GM12872 (cell line): ENCODE measurements at regions not wholly inside any gene's neighbourhood (a gene's known extent, or its start where the extent isn't known, plus 50 kb on each side); places are given as distances from the start of the nearest gene placed in this dataset.

Source experiments
- CTCF ChIP-seq: IDR thresholded peaks from 3 replicates; pipeline ENCODE4 v1.5.1; 2011; ENCODE audit warnings: low read depth, mild to moderate bottlenecking, low read length, moderate library complexity; ENCODE audit not compliant: insufficient read depth

- TF ChIP-seq CTCF, result no peak
These were observed 240.6 kb upstream of the CXCR4 start for GRCh38 chr2:136358576-136358975.

- no peak for TF ChIP-seq CTCF
These were observed 239.0 kb upstream of the CXCR4 start for GRCh38 chr2:136357007-136357380.

GRCh38 chr2:136356125-136357006 lies 238.4 kb upstream of the CXCR4 start:
- TF ChIP-seq CTCF, result no peak

GRCh38 chr2:136351684-136352083 lies 233.7 kb upstream of the CXCR4 start:
- no peak for TF ChIP-seq CTCF

GRCh38 chr2:136347981-136348380 lies 230.0 kb upstream of the CXCR4 start:
- no peak for TF ChIP-seq CTCF

- no peak for TF ChIP-seq CTCF
These were observed 226.4 kb upstream of the CXCR4 start for GRCh38 chr2:136344339-136344738.

GRCh38 chr2:136342138-136342537 lies 224.2 kb upstream of the CXCR4 start:
- TF ChIP-seq CTCF, result no peak
